ENCODE measurements at regions not wholly inside any gene's neighbourhood (a gene's known extent, or its start where the extent isn't known, plus 50 kb on each side); places are given as distances from the start of the nearest gene placed in this dataset.

GRCh38 chr11:112806256-112806655, 155.0 kb upstream of the NCAM1 start:
- Mint-ChIP-seq H3K36me3 (ENCODE audit: unreplicated experiment) (peaks cover 2% of the 10 kb centered on the region), H3K4me3 (ENCODE audit: unreplicated experiment) (no peak overlapping the region), H3K9me3 (ENCODE audit: unreplicated experiment) (peaks cover 16% of the 10 kb centered on the region), H3K4me1 (ENCODE audit: unreplicated experiment) (no peaks in the 10 kb centered on the region), H3K27me3 (ENCODE audit: unreplicated experiment) (peaks cover 3% of the 10 kb centered on the region), H3K27ac (ENCODE audit: unreplicated experiment) (no peak overlapping the region)
- no peak for TF ChIP-seq CTCF (IDR thresholded peaks at IDR 0.05)
- no peak for DNase-seq (ENCODE audit: extremely low spot score, unreplicated experiment)

GRCh38 chr11:112806876-112807275, 154.3 kb upstream of the NCAM1 start:
- Mint-ChIP-seq H3K9me3 (ENCODE audit: unreplicated experiment) (peaks cover 21% of the 10 kb centered on the region), H3K4me1 (ENCODE audit: unreplicated experiment) (no peaks in the 10 kb centered on the region), H3K27me3 (ENCODE audit: unreplicated experiment) (peaks cover 3% of the 10 kb centered on the region), H3K36me3 (ENCODE audit: unreplicated experiment) (peaks cover 2% of the 10 kb centered on the region), H3K4me3 (ENCODE audit: unreplicated experiment) (no peak overlapping the region), H3K27ac (ENCODE audit: unreplicated experiment) (no peak overlapping the region)
- no peak for DNase-seq (ENCODE audit: extremely low spot score, unreplicated experiment)
- no peak for TF ChIP-seq CTCF (IDR thresholded peaks at IDR 0.05)

- Mint-ChIP-seq H3K4me1 (ENCODE audit: unreplicated experiment) (no peaks in the 10 kb centered on the region), H3K36me3 (ENCODE audit: unreplicated experiment) (peaks cover 2% of the 10 kb centered on the region), H3K4me3 (ENCODE audit: unreplicated experiment) (no peak overlapping the region), H3K27ac (ENCODE audit: unreplicated experiment) (no peak overlapping the region), H3K9me3 (ENCODE audit: unreplicated experiment) (peaks cover 14% of the 10 kb centered on the region), H3K27me3 (ENCODE audit: unreplicated experiment) (no peaks in the 10 kb centered on the region)
- no peak for TF ChIP-seq CTCF (IDR thresholded peaks at IDR 0.05)
- no peak for DNase-seq (ENCODE audit: extremely low spot score, unreplicated experiment)
These were observed 151.8 kb upstream of the NCAM1 start for GRCh38 chr11:112809429-112809828.

GRCh38 chr11:112810951-112811350, 150.3 kb upstream of the NCAM1 start:
- no peaks in the 10 kb centered on the region for H3K4me1 Mint-ChIP-seq (ENCODE audit: unreplicated experiment)

GRCh38 chr11:112811783-112812182, 149.4 kb upstream of the NCAM1 start:
- peaks cover 11% of the 10 kb centered on the region for H3K9me3 Mint-ChIP-seq (ENCODE audit: unreplicated experiment)
- no peak overlapping the region for H3K27ac Mint-ChIP-seq (ENCODE audit: unreplicated experiment)
- no peaks in the 10 kb centered on the region for H3K4me1 Mint-ChIP-seq (ENCODE audit: unreplicated experiment)
- no peaks in the 10 kb centered on the region for H3K27me3 Mint-ChIP-seq (ENCODE audit: unreplicated experiment)
- H3K4me3 Mint-ChIP-seq (ENCODE audit: unreplicated experiment), result no peak overlapping the region
- no peak for TF ChIP-seq CTCF (IDR thresholded peaks at IDR 0.05)
- DNase-seq (ENCODE audit: extremely low spot score, unreplicated experiment), result no peak
- no peaks in the 10 kb centered on the region for H3K36me3 Mint-ChIP-seq (ENCODE audit: unreplicated experiment)

More at GRCh38 chr11:112810951-112811350, 150.3 kb upstream of the NCAM1 start:
- Mint-ChIP-seq H3K9me3 (ENCODE audit: unreplicated experiment) (peaks cover 11% of the 10 kb centered on the region), H3K4me3 (ENCODE audit: unreplicated experiment) (no peak overlapping the region), H3K27ac (ENCODE audit: unreplicated experiment) (no peak overlapping the region), H3K36me3 (ENCODE audit: unreplicated experiment) (no peaks in the 10 kb centered on the region), H3K27me3 (ENCODE audit: unreplicated experiment) (no peaks in the 10 kb centered on the region)
- DNase-seq (ENCODE audit: extremely low spot score, unreplicated experiment), result no peak
- TF ChIP-seq CTCF (IDR thresholded peaks at IDR 0.05), result no peak
